ENCODE measurements at regions not wholly inside any gene's neighbourhood (a gene's known extent, or its start where the extent isn't known, plus 50 kb on each side); places are given as distances from the start of the nearest gene placed in this dataset.

GRCh38 chr16:86241681-86242080, 268.6 kb upstream of the FOXF1 start:
- Histone ChIP-seq H3K79me2 (ENCODE audit: control insufficient read depth, insufficient read depth, low read length) (no peaks in the 10 kb centered on the region), H3K27me3 (replicated peaks in 1 of 2; ENCODE audit: control insufficient read depth in 2 of 2, insufficient read depth in 2 of 2, low read length in 1 of 2) (no peaks in the 10 kb centered on the region; a peak in 1 of 4 replicates), H3K9me3 (replicated peaks; ENCODE audit: control insufficient read depth, insufficient read depth, low read length) (no peaks in the 10 kb centered on the region; the same call in 2 of the 3 replicates), H3K4me2 (ENCODE audit: control insufficient read depth, insufficient read depth) (no peak overlapping the region), H3K4me3 (no peak overlapping the region), H4K20me1 (ENCODE audit: control insufficient read depth, insufficient read depth) (no peaks in the 10 kb centered on the region), H3K4me1 (ENCODE audit: control insufficient read depth, insufficient read depth, low read length) (no peaks in the 10 kb centered on the region), H3K27ac (ENCODE audit: control insufficient read depth, insufficient read depth) (no peak overlapping the region), H3K9ac (ENCODE audit: control insufficient read depth, insufficient read depth, low read length) (no peak overlapping the region), H2AFZ (ENCODE audit: control insufficient read depth, low read depth, low read length) (no peak overlapping the region), H3K36me3 (ENCODE audit: control insufficient read depth in 2 of 2, insufficient read depth in 2 of 2, low read length in 1 of 2) (no peaks in the 10 kb centered on the region)
- DNase-seq (ENCODE audit: low read depth, low spot score) (no peak), ATAC-seq (no peak), FAIRE-seq (no peak)
- CTCF ChIA-PET: no interaction called here
- SMC1A ChIA-PET (ENCODE audit: uncharacterized antibody, unreplicated experiment): no interaction called here
- no peak for TF ChIP-seq ZNF622 (IDR thresholded peaks at IDR 0.05)
- TF ChIP-seq ZNF384 (IDR thresholded peaks at IDR 0.05; ENCODE audit: borderline replicate concordance, low read depth, low read length): no peak
- TF ChIP-seq IKZF1 (conservative IDR thresholded peaks at IDR 0.05): no peak
- TF ChIP-seq SMAD1 (IDR thresholded peaks at IDR 0.05; ENCODE audit: low read depth, partially characterized antibody): no peak
- no peak for TF ChIP-seq MEF2A (IDR thresholded peaks at IDR 0.05; ENCODE audit: insufficient read depth, low read depth, low read length)
- no peak for TF ChIP-seq SIN3A (IDR thresholded peaks at IDR 0.05; ENCODE audit: low read depth, low read length)
- no peak for TF ChIP-seq BMI1 (IDR thresholded peaks at IDR 0.05; ENCODE audit: borderline replicate concordance)
- no peak for TF ChIP-seq CBX3 (IDR thresholded peaks at IDR 0.05; ENCODE audit: borderline replicate concordance, low read depth)
- TF ChIP-seq NR2F1 (conservative IDR thresholded peaks at IDR 0.05): no peak
- TF ChIP-seq NR2C1 (IDR thresholded peaks at IDR 0.05): no peak
- TF ChIP-seq MAX (IDR thresholded peaks at IDR 0.05; ENCODE audit: low read depth, low read length): no peak
- no peak for TF ChIP-seq KDM1A (IDR thresholded peaks at IDR 0.05; ENCODE audit: borderline replicate concordance)
- no peak for TF ChIP-seq JUND (IDR thresholded peaks at IDR 0.05; ENCODE audit: low read depth, low read length)
- TF ChIP-seq USF2 (IDR thresholded peaks at IDR 0.05; ENCODE audit: borderline replicate concordance, low read depth, low read length): no peak
- no peak for TF ChIP-seq SREBF2 (IDR thresholded peaks at IDR 0.05; ENCODE audit: low read length)
- TF ChIP-seq SMC3 (IDR thresholded peaks at IDR 0.05; ENCODE audit: borderline replicate concordance, low read length): no peak
- TF ChIP-seq RAD21 (IDR thresholded peaks at IDR 0.05; ENCODE audit: insufficient read depth, low read depth, low read length): no peak
- no peak for TF ChIP-seq CREM (IDR thresholded peaks at IDR 0.05; ENCODE audit: low read depth)
- no peak for TF ChIP-seq NBN (IDR thresholded peaks at IDR 0.05)
- in situ Hi-C loops (cut with MboI) (no loop called here), intact Hi-C loops (cut with micrococcal nuclease; ENCODE audit: unreplicated experiment) (no loop called here)
- POLR2A ChIA-PET: no interaction called here
- no TSS peak for BruUV-seq (replicated peaks)
- WGBS (ENCODE audit: insufficient coverage, insufficient replicate concordance, low lambda C conversion rate, missing lambda C conversion rate): 15% methylated on average over 7 of the region's 7 CpGs
- RAD21 ChIA-PET (ENCODE audit: unreplicated experiment): no interaction called here

Measured in GM12878 (cell line).